ENCODE measurements at regions not wholly inside any gene's neighbourhood (a gene's known extent, or its start where the extent isn't known, plus 50 kb on each side); places are given as distances from the start of the nearest gene placed in this dataset.

DNA sequence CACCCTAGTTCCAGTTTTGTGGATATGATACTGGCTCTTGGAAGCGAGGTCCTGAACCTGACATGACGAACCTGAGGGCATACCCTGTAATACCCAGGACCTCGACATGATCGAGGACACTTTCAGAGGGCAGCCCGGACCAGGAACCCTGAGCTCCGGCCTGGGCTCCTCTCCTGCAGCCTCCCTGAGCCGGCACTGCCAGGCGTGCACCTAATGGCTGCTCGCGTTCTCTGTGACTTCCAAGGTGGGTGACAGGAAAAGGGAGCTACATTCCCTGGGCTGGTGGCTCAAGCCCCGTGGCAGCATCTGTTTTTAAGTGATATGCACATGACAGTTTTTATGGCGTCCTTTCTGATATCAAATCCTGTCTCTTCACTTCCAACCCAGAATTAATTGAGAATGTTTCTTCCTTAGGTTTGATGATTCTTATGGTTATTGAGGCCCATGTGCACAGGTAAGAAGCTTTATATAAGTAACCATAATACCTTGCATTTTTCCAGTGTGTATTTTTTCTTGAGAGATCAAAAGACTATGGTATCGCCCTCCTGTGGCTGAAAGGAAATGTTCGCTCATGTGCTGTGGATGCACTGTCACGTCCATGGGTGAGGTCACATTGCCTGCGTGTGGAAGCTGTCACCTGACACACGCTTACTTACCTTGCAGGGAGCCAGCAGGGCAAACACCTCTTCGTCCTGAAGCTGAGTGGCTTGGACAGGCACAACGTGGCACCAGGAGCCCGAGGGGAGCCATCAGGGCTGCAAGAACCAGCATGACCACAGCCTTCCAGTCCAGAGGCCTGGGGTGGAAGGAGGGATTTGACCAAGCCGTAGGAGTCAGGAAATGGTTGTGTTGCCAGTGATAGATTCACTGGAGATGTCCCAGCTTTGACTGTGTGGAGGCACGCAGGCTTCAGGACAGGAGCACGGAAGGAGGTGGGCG lies 367.4 kb upstream of the MYT1L start:
- ATAC-seq (ENCODE audit: low read depth) = no peak
- no peak for DNase-seq
- ChIA-PET POLR2A (no interaction called here), CTCF (no interaction called here)
- Mint-ChIP-seq H3K27me3 (peaks cover 3% of the 10 kb centered on the region), H3K27ac (no peak overlapping the region), H3K4me3 (no peak overlapping the region), H3K36me3 (ENCODE audit: low read depth) (no peaks in the 10 kb centered on the region), H3K4me1 (no peaks in the 10 kb centered on the region), H3K9me3 (no peaks in the 10 kb centered on the region)
- TF ChIP-seq, protein P1, sequence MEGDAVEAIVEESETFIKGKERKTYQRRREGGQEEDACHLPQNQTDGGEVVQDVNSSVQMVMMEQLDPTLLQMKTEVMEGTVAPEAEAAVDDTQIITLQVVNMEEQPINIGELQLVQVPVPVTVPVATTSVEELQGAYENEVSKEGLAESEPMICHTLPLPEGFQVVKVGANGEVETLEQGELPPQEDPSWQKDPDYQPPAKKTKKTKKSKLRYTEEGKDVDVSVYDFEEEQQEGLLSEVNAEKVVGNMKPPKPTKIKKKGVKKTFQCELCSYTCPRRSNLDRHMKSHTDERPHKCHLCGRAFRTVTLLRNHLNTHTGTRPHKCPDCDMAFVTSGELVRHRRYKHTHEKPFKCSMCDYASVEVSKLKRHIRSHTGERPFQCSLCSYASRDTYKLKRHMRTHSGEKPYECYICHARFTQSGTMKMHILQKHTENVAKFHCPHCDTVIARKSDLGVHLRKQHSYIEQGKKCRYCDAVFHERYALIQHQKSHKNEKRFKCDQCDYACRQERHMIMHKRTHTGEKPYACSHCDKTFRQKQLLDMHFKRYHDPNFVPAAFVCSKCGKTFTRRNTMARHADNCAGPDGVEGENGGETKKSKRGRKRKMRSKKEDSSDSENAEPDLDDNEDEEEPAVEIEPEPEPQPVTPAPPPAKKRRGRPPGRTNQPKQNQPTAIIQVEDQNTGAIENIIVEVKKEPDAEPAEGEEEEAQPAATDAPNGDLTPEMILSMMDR (IDR thresholded peaks at IDR 0.05) = no peak
- intact Hi-C loops (cut with micrococcal nuclease) = no loop called here

DNA sequence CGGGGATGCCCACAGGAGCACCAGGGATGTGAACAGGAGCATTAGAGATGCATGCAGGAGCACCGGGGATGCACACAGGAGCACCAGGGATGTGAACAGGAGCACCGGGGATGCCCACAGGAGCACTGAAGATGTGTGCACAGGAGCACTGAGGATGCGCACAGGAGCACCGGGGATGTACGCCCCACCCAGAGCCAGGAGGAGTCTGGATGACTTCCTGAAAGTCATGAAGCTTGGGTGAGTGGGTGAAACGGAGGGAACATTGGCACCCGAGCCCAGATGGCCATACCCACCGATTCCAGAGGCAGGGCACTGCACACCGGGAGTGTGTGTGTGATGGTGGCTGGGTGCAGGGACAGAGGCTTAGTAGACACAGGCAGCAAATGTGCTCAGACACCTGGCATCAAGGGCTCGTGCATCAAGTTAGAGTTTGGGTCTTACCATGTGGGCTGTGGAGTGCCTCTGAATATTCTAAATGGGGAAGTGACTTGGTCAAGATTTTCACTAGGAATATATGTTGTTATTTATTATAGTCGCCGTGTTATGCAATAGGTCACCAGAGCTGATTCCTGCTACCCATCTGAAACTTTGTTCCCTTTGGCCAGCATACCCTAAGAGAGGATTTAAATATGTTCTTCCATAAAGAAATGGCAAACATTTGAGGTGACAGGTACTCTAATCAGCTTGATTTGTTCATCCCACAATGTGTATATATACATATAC lies 365.8 kb upstream of the MYT1L start:
- TF ChIP-seq, protein P1 (IDR thresholded peaks at IDR 0.05) = no peak
- no peaks in the 10 kb centered on the region for H3K9me3 Mint-ChIP-seq
- intact Hi-C loops (cut with micrococcal nuclease) = no loop called here
- peaks cover 3% of the 10 kb centered on the region for H3K27me3 Mint-ChIP-seq
- POLR2A ChIA-PET = no interaction called here
- no peak overlapping the region for H3K4me3 Mint-ChIP-seq
- ATAC-seq (ENCODE audit: low read depth) (no peak), DNase-seq (no peak)
- no peaks in the 10 kb centered on the region for H3K4me1 Mint-ChIP-seq
- CTCF ChIA-PET = no interaction called here
- no peak overlapping the region for H3K27ac Mint-ChIP-seq
- no peaks in the 10 kb centered on the region for H3K36me3 Mint-ChIP-seq (ENCODE audit: low read depth)

DNA sequence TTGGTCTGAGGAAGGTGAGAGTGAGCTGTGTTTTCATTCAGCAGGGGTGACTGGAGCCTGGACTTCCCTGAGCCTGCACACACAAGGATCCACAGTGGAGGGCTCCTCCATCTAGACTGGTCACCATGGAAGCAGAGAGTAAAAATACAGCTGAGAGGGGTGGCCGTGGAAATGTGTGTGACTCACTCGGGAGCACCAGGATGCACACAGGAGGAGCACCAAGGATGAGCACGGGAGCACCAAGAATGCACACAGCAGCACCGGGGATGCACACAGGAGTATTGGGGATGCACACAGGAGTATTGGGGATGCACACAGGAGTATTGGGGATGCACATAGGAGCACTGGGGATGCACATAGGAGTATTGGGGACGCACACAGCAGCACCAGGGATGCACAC lies 365.2 kb upstream of the MYT1L start:
- DNase-seq (no peak), ATAC-seq (ENCODE audit: low read depth) (no peak)
- H3K27me3 Mint-ChIP-seq = peaks cover 3% of the 10 kb centered on the region
- no peaks in the 10 kb centered on the region for H3K36me3 Mint-ChIP-seq (ENCODE audit: low read depth)
- ChIA-PET POLR2A (no interaction called here), CTCF (no interaction called here)
- intact Hi-C loops (cut with micrococcal nuclease) = no loop called here
- no peaks in the 10 kb centered on the region for H3K9me3 Mint-ChIP-seq
- H3K27ac Mint-ChIP-seq = no peak overlapping the region
- no peak overlapping the region for H3K4me3 Mint-ChIP-seq
- TF ChIP-seq, protein P1 (IDR thresholded peaks at IDR 0.05) = no peak
- H3K4me1 Mint-ChIP-seq = no peaks in the 10 kb centered on the region

DNA sequence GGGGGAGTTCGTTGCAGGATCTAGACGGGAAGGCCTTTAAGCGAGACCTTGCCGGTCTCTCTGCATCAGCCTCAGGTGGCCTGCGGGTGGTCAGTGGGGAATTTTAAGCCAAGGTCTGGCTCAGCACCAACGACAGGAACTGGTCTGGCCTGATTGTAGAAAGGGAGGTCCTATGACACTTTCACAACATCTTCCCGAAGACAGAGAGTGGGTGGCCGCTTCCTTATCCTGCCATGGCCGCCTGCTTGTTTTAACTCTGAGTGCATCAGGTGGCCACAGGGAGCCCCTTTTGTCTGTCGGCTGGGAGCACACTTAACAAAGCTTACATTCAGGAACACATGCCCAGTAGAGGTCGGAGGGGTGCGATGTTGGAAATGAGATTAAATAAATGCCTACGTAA lies 363.7 kb upstream of the MYT1L start:
- Mint-ChIP-seq H3K9me3 (no peaks in the 10 kb centered on the region), H3K27ac (no peak overlapping the region), H3K4me3 (no peak overlapping the region), H3K4me1 (no peaks in the 10 kb centered on the region), H3K36me3 (ENCODE audit: low read depth) (no peaks in the 10 kb centered on the region), H3K27me3 (peaks cover 3% of the 10 kb centered on the region)
- intact Hi-C loops (cut with micrococcal nuclease) = no loop called here
- ATAC-seq (ENCODE audit: low read depth) (no peak), DNase-seq (no peak)
- POLR2A ChIA-PET = no interaction called here
- TF ChIP-seq, protein P1 (IDR thresholded peaks at IDR 0.05) = no peak
- CTCF ChIA-PET = no interaction called here

GRCh38 chr2:2692599-2693389 lies 361.7 kb upstream of the MYT1L start:
- ChIA-PET POLR2A (no interaction called here), CTCF (no interaction called here)
- no peak for DNase-seq
- no peaks in the 10 kb centered on the region for H3K4me1 Mint-ChIP-seq
- TF ChIP-seq, protein P1 (IDR thresholded peaks at IDR 0.05) = no peak
- no peaks in the 10 kb centered on the region for H3K36me3 Mint-ChIP-seq (ENCODE audit: low read depth)
- H3K27ac Mint-ChIP-seq = no peak overlapping the region
- H3K27me3 Mint-ChIP-seq = peaks cover 3% of the 10 kb centered on the region
- no peaks in the 10 kb centered on the region for H3K9me3 Mint-ChIP-seq
- intact Hi-C loops (cut with micrococcal nuclease) = no loop called here
- no peak for ATAC-seq (ENCODE audit: low read depth)
- no peak overlapping the region for H3K4me3 Mint-ChIP-seq
